ENCODE measurements at regions not wholly inside any gene's neighbourhood (a gene's known extent, or its start where the extent isn't known, plus 50 kb on each side); places are given as distances from the start of the nearest gene placed in this dataset.

- no peak overlapping the region for H3K27ac Mint-ChIP-seq
- no peak overlapping the region for H3K4me3 Mint-ChIP-seq
- H3K4me1 Mint-ChIP-seq, result no peaks in the 10 kb centered on the region
These were observed 1040.0 kb downstream of the TBC1D22A start for GRCh38 chr22:47802421-47802820.

GRCh38 chr22:47801541-47802245 is 1039.2 kb downstream of the TBC1D22A start:
- DNase-seq, result peak in 1 of 35 experiments; percentile 2
- Mint-ChIP-seq H3K9me3 (peaks cover 0 to 6% (median 6%) of the 10 kb centered on the region in 3 donors), H3K27ac (no peak overlapping the region), H3K4me1 (no peaks in the 10 kb centered on the region), H3K27me3 (peaks cover 9 to 14% of the 10 kb centered on the region in 2 donors), H3K36me3 (no peaks in the 10 kb centered on the region), H3K4me3 (no peak overlapping the region)
- H3K36me3 ChIP-seq (ENCODE audit: control insufficient read depth in 2 of 2, extremely low read depth in 1 of 2, insufficient read depth in 1 of 2, low read length in 1 of 2), result no peaks in the 10 kb centered on the region
- no peaks in the 10 kb centered on the region for H3K4me1 ChIP-seq (ENCODE audit: control insufficient read depth in 1 of 2, extremely low read depth in 1 of 2, insufficient read depth in 2 of 2, low read length in 2 of 2)
- H3K4me3 ChIP-seq (ENCODE audit: control insufficient read depth in 1 of 2, extremely low read depth in 1 of 2, low read length in 1 of 2), result no peak overlapping the region
- 70% methylated on average over 9 of the region's 11 CpGs for WGBS (ENCODE audit: insufficient coverage)
- ATAC-seq (replicated peaks in 1 of 4), result no peak
- H3K27me3 ChIP-seq (replicated peaks in 1 of 2; ENCODE audit: control insufficient read depth in 2 of 2, extremely low read depth in 1 of 2, insufficient read depth in 2 of 2, low read length in 1 of 2), result peaks cover 2 to 16% of the 10 kb centered on the region in 2 experiments
- H3K9me3 ChIP-seq, result no peaks in the 10 kb centered on the region
- no peak overlapping the region for H3K27ac ChIP-seq (ENCODE audit: low read length)
- CTCF ChIA-PET, result no interaction called here
- POLR2A ChIA-PET, result no interaction called here

More at GRCh38 chr22:47802421-47802820, 1040.0 kb downstream of the TBC1D22A start:
- H3K9me3 Mint-ChIP-seq, result peaks cover 0 to 6% (median 6%) of the 10 kb centered on the region in 3 donors
- H3K36me3 Mint-ChIP-seq, result no peaks in the 10 kb centered on the region
- H3K9me3 ChIP-seq, result no peaks in the 10 kb centered on the region
- H3K27me3 Mint-ChIP-seq, result peaks cover 12 to 13% of the 10 kb centered on the region in 2 donors
- no peak overlapping the region for H3K4me3 ChIP-seq (ENCODE audit: control insufficient read depth in 1 of 2, extremely low read depth in 1 of 2, low read length in 1 of 2)
- ChIA-PET POLR2A (no interaction called here), CTCF (no interaction called here)
- WGBS (ENCODE audit: insufficient coverage), result 24% methylated on average over 14 of the region's 14 CpGs
- ATAC-seq (replicated peaks in 1 of 4), result no peak
- H3K36me3 ChIP-seq (ENCODE audit: control insufficient read depth in 2 of 2, extremely low read depth in 1 of 2, insufficient read depth in 1 of 2, low read length in 1 of 2), result no peaks in the 10 kb centered on the region
- H3K27me3 ChIP-seq (replicated peaks in 1 of 2; ENCODE audit: control insufficient read depth in 2 of 2, extremely low read depth in 1 of 2, insufficient read depth in 2 of 2, low read length in 1 of 2), result peaks cover 2 to 23% of the 10 kb centered on the region in 2 experiments
- DNase-seq, result no peak
- H3K27ac ChIP-seq (ENCODE audit: low read length), result no peak overlapping the region
- H3K4me1 ChIP-seq (ENCODE audit: control insufficient read depth in 1 of 2, extremely low read depth in 1 of 2, insufficient read depth in 2 of 2, low read length in 2 of 2), result no peaks in the 10 kb centered on the region

GRCh38 chr22:47798229-47798628 is 1035.8 kb downstream of the TBC1D22A start:
- POLR2A ChIA-PET, result no interaction called here
- H3K27ac Mint-ChIP-seq, result no peak overlapping the region
- Histone ChIP-seq H3K27me3 (replicated peaks in 1 of 2; ENCODE audit: control insufficient read depth in 2 of 2, extremely low read depth in 1 of 2, insufficient read depth in 2 of 2, low read length in 1 of 2) (peaks cover 2 to 19% of the 10 kb centered on the region in 2 experiments), H3K9me3 (no peaks in the 10 kb centered on the region), H3K4me3 (ENCODE audit: control insufficient read depth in 1 of 2, extremely low read depth in 1 of 2, low read length in 1 of 2) (no peak overlapping the region), H3K4me1 (ENCODE audit: control insufficient read depth in 1 of 2, extremely low read depth in 1 of 2, insufficient read depth in 2 of 2, low read length in 2 of 2) (no peaks in the 10 kb centered on the region), H3K36me3 (ENCODE audit: control insufficient read depth in 2 of 2, extremely low read depth in 1 of 2, insufficient read depth in 1 of 2, low read length in 1 of 2) (no peaks in the 10 kb centered on the region), H3K27ac (ENCODE audit: low read length) (no peak overlapping the region)
- H3K4me3 Mint-ChIP-seq, result no peak overlapping the region
- no peak for DNase-seq
- peaks cover 0 to 6% (median 6%) of the 10 kb centered on the region in 3 donors for H3K9me3 Mint-ChIP-seq
- H3K4me1 Mint-ChIP-seq, result no peaks in the 10 kb centered on the region
- CTCF ChIA-PET, result no interaction called here
- H3K27me3 Mint-ChIP-seq, result peaks cover 13 to 15% of the 10 kb centered on the region in 2 donors
- ATAC-seq (replicated peaks in 1 of 4), result no peak
- H3K36me3 Mint-ChIP-seq, result no peaks in the 10 kb centered on the region
- 96% methylated on average over 4 of the region's 4 CpGs for WGBS (ENCODE audit: insufficient coverage)

GRCh38 chr22:47797342-47797945 is 1035.0 kb downstream of the TBC1D22A start:
- 90% methylated on average over 4 of the region's 6 CpGs for WGBS (ENCODE audit: insufficient coverage)
- no peaks in the 10 kb centered on the region for H3K36me3 Mint-ChIP-seq
- ChIA-PET POLR2A (no interaction called here), CTCF (no interaction called here)
- H3K27me3 ChIP-seq (replicated peaks in 1 of 2; ENCODE audit: control insufficient read depth in 2 of 2, extremely low read depth in 1 of 2, insufficient read depth in 2 of 2, low read length in 1 of 2), result peaks cover 2 to 18% of the 10 kb centered on the region in 2 experiments
- H3K27ac ChIP-seq (ENCODE audit: low read length), result no peak overlapping the region
- no peaks in the 10 kb centered on the region for H3K4me1 Mint-ChIP-seq
- H3K9me3 Mint-ChIP-seq, result peaks cover 0 to 6% (median 6%) of the 10 kb centered on the region in 3 donors
- H3K36me3 ChIP-seq (ENCODE audit: control insufficient read depth in 2 of 2, extremely low read depth in 1 of 2, insufficient read depth in 1 of 2, low read length in 1 of 2), result no peaks in the 10 kb centered on the region
- no peaks in the 10 kb centered on the region for H3K4me1 ChIP-seq (ENCODE audit: control insufficient read depth in 1 of 2, extremely low read depth in 1 of 2, insufficient read depth in 2 of 2, low read length in 2 of 2)
- no peak overlapping the region for H3K4me3 ChIP-seq (ENCODE audit: control insufficient read depth in 1 of 2, extremely low read depth in 1 of 2, low read length in 1 of 2)
- H3K27ac Mint-ChIP-seq, result no peak overlapping the region
- H3K27me3 Mint-ChIP-seq, result peaks cover 13 to 15% of the 10 kb centered on the region in 2 donors
- H3K9me3 ChIP-seq, result no peaks in the 10 kb centered on the region
- DNase-seq (no peak), ATAC-seq (replicated peaks in 1 of 4) (no peak)
- H3K4me3 Mint-ChIP-seq, result no peak overlapping the region

- no peak overlapping the region for H3K4me3 ChIP-seq (ENCODE audit: control insufficient read depth in 1 of 2, extremely low read depth in 1 of 2, low read length in 1 of 2)
- DNase-seq (no peak), ATAC-seq (replicated peaks in 1 of 4) (no peak)
- Mint-ChIP-seq H3K27ac (no peak overlapping the region), H3K9me3 (peaks cover 0 to 6% (median 6%) of the 10 kb centered on the region in 3 donors), H3K4me3 (no peak overlapping the region), H3K36me3 (no peaks in the 10 kb centered on the region), H3K4me1 (no peaks in the 10 kb centered on the region), H3K27me3 (peaks cover 6 to 15% of the 10 kb centered on the region in 2 donors)
- POLR2A ChIA-PET, result no interaction called here
- no peaks in the 10 kb centered on the region for H3K4me1 ChIP-seq (ENCODE audit: control insufficient read depth in 1 of 2, extremely low read depth in 1 of 2, insufficient read depth in 2 of 2, low read length in 2 of 2)
- WGBS (ENCODE audit: insufficient coverage), result 83% methylated on average over 11 of the region's 11 CpGs
- no peaks in the 10 kb centered on the region for H3K9me3 ChIP-seq
- CTCF ChIA-PET, result no interaction called here
- no peak overlapping the region for H3K27ac ChIP-seq (ENCODE audit: low read length)
- H3K27me3 ChIP-seq (replicated peaks in 1 of 2; ENCODE audit: control insufficient read depth in 2 of 2, extremely low read depth in 1 of 2, insufficient read depth in 2 of 2, low read length in 1 of 2), result peaks cover 2 to 9% of the 10 kb centered on the region in 2 experiments
- H3K36me3 ChIP-seq (ENCODE audit: control insufficient read depth in 2 of 2, extremely low read depth in 1 of 2, insufficient read depth in 1 of 2, low read length in 1 of 2), result no peaks in the 10 kb centered on the region
These were observed 1033.9 kb downstream of the TBC1D22A start for GRCh38 chr22:47796128-47796908.

GRCh38 chr22:47795477-47796127 is 1033.2 kb downstream of the TBC1D22A start:
- H3K27ac ChIP-seq (ENCODE audit: low read length), result no peak overlapping the region
- Mint-ChIP-seq H3K27me3 (peaks cover 6 to 15% of the 10 kb centered on the region in 2 donors), H3K9me3 (peaks cover 0 to 6% (median 6%) of the 10 kb centered on the region in 3 donors), H3K27ac (no peak overlapping the region), H3K4me3 (no peak overlapping the region), H3K4me1 (no peaks in the 10 kb centered on the region), H3K36me3 (no peaks in the 10 kb centered on the region)
- H3K36me3 ChIP-seq (ENCODE audit: control insufficient read depth in 2 of 2, extremely low read depth in 1 of 2, insufficient read depth in 1 of 2, low read length in 1 of 2), result no peaks in the 10 kb centered on the region
- no peaks in the 10 kb centered on the region for H3K9me3 ChIP-seq
- ChIA-PET POLR2A (no interaction called here), CTCF (no interaction called here)
- WGBS (ENCODE audit: insufficient coverage), result 82% methylated on average over 9 of the region's 10 CpGs
- no peaks in the 10 kb centered on the region for H3K4me1 ChIP-seq (ENCODE audit: control insufficient read depth in 1 of 2, extremely low read depth in 1 of 2, insufficient read depth in 2 of 2, low read length in 2 of 2)
- ATAC-seq (replicated peaks in 1 of 4) (no peak), DNase-seq (no peak)
- no peak overlapping the region for H3K4me3 ChIP-seq (ENCODE audit: control insufficient read depth in 1 of 2, extremely low read depth in 1 of 2, low read length in 1 of 2)
- peaks cover 0 to 8% of the 10 kb centered on the region in 2 experiments for H3K27me3 ChIP-seq (replicated peaks in 1 of 2; ENCODE audit: control insufficient read depth in 2 of 2, extremely low read depth in 1 of 2, insufficient read depth in 2 of 2, low read length in 1 of 2)

Data from T-cell (primary cell).